Nephron (organoid): ENCODE measurements at regions not wholly inside any gene's neighbourhood (a gene's known extent, or its start where the extent isn't known, plus 50 kb on each side); places are given as distances from the start of the nearest gene placed in this dataset.
A peak's percentile ranks its signal among the peaks of the same experiment; 100 is the strongest.

Experiments used
- H3K27ac Mint-ChIP-seq, 3 experiments: 2 replicates each; pipeline ENCODE4 v1.8.0; 2020; ENCODE audit warnings: mixed read lengths in 3 of 3, mild to moderate bottlenecking in 2 of 3, moderate library complexity in 1 of 3
- H3K27me3 Mint-ChIP-seq: 2 replicates; pipeline ENCODE4 v1.8.0; 2021; ENCODE audit warnings: low read depth, mild to moderate bottlenecking, moderate library complexity, mixed read lengths
- H3K36me3 Mint-ChIP-seq: 2 replicates; pipeline ENCODE4 v1.8.0; 2020; ENCODE audit warnings: low read depth, mixed read lengths
- H3K4me1 Mint-ChIP-seq: 2 replicates; pipeline ENCODE4 v1.8.0; 2020; ENCODE audit warnings: mixed read lengths
- H3K4me3 Mint-ChIP-seq, 3 experiments: 2 replicates each; pipeline ENCODE4 v1.8.0; 2020; ENCODE audit warnings: mild to moderate bottlenecking in 3 of 3, mixed read lengths in 3 of 3, moderate library complexity in 2 of 3
- H3K9me3 Mint-ChIP-seq: 2 replicates; pipeline ENCODE4 v1.8.0; 2020; ENCODE audit warnings: mixed read lengths
- TF ChIP-seq, protein P1 (sequence below), 3 experiments: fragments of 200-600 bp; sonication (generic); IDR thresholded peaks; one replicate each; pipeline ENCODE4 v1.5.0; 2021; ENCODE audit warnings: antibody characterized with exemption in 3 of 3; ENCODE audit not compliant: unreplicated experiment in 3 of 3

DNA sequence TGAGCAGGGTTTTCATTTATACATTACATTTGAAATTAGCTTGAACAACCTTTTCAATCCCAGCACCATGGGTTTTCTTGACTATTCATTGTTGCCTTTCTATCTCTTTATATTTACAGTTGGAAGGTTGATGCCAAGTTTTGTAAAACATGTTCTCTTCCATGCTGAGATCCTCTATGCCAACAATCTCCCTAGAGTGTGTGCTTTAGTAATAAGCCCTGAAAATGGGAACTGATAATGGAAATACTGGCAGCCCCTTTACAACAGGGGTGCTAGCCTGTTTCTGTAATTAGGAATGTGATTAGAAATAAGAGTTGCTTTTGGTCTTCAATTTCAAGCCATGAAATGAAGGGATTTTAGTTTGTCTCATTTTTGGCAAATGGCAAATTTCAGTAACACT lies 239.9 kb upstream of the NAALADL2 start:
- Mint-ChIP-seq H3K36me3 (no peaks in the 10 kb centered on the region), H3K27me3 (no peaks in the 10 kb centered on the region), H3K4me3 (no peak overlapping the region), H3K9me3 (no peaks in the 10 kb centered on the region), H3K27ac (no peak overlapping the region), H3K4me1 (peaks cover 5% of the 10 kb centered on the region)
- TF ChIP-seq, protein P1, sequence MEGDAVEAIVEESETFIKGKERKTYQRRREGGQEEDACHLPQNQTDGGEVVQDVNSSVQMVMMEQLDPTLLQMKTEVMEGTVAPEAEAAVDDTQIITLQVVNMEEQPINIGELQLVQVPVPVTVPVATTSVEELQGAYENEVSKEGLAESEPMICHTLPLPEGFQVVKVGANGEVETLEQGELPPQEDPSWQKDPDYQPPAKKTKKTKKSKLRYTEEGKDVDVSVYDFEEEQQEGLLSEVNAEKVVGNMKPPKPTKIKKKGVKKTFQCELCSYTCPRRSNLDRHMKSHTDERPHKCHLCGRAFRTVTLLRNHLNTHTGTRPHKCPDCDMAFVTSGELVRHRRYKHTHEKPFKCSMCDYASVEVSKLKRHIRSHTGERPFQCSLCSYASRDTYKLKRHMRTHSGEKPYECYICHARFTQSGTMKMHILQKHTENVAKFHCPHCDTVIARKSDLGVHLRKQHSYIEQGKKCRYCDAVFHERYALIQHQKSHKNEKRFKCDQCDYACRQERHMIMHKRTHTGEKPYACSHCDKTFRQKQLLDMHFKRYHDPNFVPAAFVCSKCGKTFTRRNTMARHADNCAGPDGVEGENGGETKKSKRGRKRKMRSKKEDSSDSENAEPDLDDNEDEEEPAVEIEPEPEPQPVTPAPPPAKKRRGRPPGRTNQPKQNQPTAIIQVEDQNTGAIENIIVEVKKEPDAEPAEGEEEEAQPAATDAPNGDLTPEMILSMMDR (IDR thresholded peaks at IDR 0.05; ENCODE audit: unreplicated experiment in 3 of 3), result no peak

DNA sequence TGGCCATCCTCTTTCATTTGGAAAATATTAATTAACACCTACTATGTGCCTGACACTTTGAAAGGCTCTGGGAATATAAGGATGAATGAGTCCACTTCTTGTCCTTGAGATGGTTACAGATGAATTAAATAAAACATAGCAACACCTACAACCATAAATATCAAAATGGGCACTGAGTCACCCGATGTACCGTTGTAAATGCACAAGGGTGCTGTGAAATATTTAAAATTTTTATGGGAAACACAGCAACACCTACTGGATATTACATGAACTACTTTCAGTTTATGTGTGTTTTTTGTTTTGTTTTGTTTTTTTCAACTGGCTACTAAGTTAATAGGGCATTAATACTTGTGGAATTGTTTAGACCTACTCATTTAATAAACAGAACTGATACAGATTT lies 239.0 kb upstream of the NAALADL2 start:
- no peak overlapping the region for H3K27ac Mint-ChIP-seq
- no peaks in the 10 kb centered on the region for H3K9me3 Mint-ChIP-seq
- TF ChIP-seq, protein P1 (IDR thresholded peaks at IDR 0.05; ENCODE audit: unreplicated experiment in 3 of 3), result peak in 2 of 3 experiments; percentile 15 to 18
- H3K4me1 Mint-ChIP-seq, result peaks cover 5% of the 10 kb centered on the region
- no peaks in the 10 kb centered on the region for H3K36me3 Mint-ChIP-seq
- no peak overlapping the region for H3K4me3 Mint-ChIP-seq
- H3K27me3 Mint-ChIP-seq, result no peaks in the 10 kb centered on the region

DNA sequence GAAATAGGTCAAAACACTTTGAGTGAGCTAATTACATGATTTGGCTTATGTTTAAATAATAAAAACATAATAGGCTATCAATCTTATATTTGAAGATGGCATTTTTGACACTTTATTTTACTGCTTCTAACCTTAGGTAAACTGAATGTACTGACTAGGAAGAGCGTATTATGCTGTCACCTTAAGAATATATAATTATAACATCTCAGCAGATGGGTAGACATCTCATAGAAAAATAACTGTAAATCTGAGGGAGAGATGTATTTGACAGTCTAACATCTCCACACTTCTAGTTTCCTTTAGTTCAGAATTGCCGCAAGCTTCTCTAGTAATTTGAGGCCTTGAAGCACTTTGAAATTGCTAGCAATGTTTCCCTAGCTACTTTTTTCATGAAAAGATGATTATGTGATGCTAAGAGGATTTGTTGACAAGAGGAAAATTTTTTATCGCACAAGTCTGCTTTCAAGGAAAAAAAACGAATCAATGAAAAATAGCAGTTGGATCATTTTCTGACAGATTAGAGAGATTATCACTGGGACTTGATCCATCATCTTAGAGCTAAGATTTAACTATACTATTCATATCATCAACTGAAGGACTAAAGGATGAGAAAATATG lies 238.2 kb upstream of the NAALADL2 start:
- TF ChIP-seq, protein P1 (IDR thresholded peaks at IDR 0.05; ENCODE audit: unreplicated experiment in 3 of 3), result no peak
- H3K27me3 Mint-ChIP-seq, result no peaks in the 10 kb centered on the region
- H3K9me3 Mint-ChIP-seq, result no peaks in the 10 kb centered on the region
- peaks cover 5% of the 10 kb centered on the region for H3K4me1 Mint-ChIP-seq
- H3K4me3 Mint-ChIP-seq, result no peak overlapping the region
- no peak overlapping the region for H3K27ac Mint-ChIP-seq
- no peaks in the 10 kb centered on the region for H3K36me3 Mint-ChIP-seq

DNA sequence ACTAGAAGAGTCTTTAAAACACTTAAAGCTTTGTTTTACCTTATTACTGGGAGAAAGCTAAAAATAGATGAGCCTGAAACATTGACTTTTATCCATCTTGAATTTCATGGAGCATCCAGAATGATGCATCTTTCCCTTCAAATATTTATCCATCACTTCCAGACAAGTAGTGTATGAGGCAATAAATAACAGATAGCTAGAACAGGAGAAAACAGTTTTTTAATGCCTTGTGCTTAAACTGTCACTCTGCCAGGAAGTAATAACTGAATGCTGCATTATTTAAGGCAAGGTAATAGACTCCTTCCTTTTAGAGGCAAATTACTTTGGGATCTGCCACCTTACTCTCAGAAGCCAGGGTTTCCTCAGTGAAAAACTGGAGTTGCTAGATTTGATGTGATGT lies 225.8 kb upstream of the NAALADL2 start:
- TF ChIP-seq, protein P1 (IDR thresholded peaks at IDR 0.05; ENCODE audit: unreplicated experiment in 3 of 3), result no peak
- Mint-ChIP-seq H3K27ac (no peak overlapping the region), H3K36me3 (no peaks in the 10 kb centered on the region)

DNA sequence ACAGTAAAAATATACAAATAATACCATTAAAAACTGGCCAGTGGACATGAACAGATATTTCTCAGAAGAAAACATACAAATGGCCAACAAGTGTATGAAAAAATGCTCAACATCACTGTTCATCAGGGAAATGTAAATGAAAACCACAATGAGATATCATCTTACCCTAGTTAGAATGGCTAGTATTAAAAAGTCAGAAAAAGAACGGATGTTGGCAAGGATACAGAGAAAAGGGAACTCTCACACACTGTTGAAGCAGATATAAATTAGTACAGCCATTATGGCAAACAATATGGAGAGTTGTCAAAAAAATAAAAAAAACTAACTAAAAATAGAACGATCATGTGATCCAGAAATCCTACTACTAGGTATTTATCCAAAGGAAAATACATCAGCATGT lies 222.7 kb upstream of the NAALADL2 start:
- H3K36me3 Mint-ChIP-seq, result no peaks in the 10 kb centered on the region
- H3K9me3 Mint-ChIP-seq, result no peaks in the 10 kb centered on the region
- TF ChIP-seq, protein P1 (IDR thresholded peaks at IDR 0.05; ENCODE audit: unreplicated experiment in 3 of 3), result no peak
- H3K27me3 Mint-ChIP-seq, result no peaks in the 10 kb centered on the region
- no peak overlapping the region for H3K27ac Mint-ChIP-seq
- H3K4me3 Mint-ChIP-seq, result no peak overlapping the region
- H3K4me1 Mint-ChIP-seq, result no peaks in the 10 kb centered on the region

More for the DNA sequence above, 225.8 kb upstream of the NAALADL2 start:
- Mint-ChIP-seq H3K4me1 (no peaks in the 10 kb centered on the region), H3K9me3 (no peaks in the 10 kb centered on the region), H3K27me3 (no peaks in the 10 kb centered on the region), H3K4me3 (no peak overlapping the region)

DNA sequence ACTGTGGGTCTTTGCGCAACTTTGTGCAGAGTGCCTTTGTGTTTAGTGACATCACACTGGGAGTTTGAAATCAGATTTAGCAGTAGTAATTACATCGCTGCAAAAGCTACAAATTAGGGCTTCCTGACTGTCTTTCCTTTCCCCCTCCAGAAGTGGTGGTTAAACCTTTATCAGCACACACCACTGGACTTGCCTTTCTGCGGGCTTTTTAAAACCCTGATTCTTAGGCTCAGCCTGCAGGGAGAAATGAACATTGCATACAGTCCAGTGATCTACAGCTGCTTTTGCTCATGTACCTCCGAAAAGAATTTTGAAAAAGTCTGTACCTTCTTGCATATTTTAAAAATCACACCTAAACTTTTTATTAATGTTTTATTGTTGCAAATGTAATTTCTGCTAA lies 219.7 kb upstream of the NAALADL2 start:
- Mint-ChIP-seq H3K36me3 (no peaks in the 10 kb centered on the region), H3K9me3 (no peaks in the 10 kb centered on the region), H3K27me3 (no peaks in the 10 kb centered on the region), H3K27ac (no peak overlapping the region), H3K4me3 (no peak overlapping the region), H3K4me1 (no peaks in the 10 kb centered on the region)
- TF ChIP-seq, protein P1 (IDR thresholded peaks at IDR 0.05; ENCODE audit: unreplicated experiment in 3 of 3), result no peak
